GM12875 (cell line): ENCODE measurements at regions not wholly inside any gene's neighbourhood (a gene's known extent, or its start where the extent isn't known, plus 50 kb on each side); places are given as distances from the start of the nearest gene placed in this dataset.

Source experiments
- H3K4me3 ChIP-seq: one replicate; pipeline ENCODE4 v1.5.1; 2011; ENCODE audit warnings: low read depth, low read length, control low read depth
- CTCF ChIP-seq: IDR thresholded peaks from 2 replicates; pipeline ENCODE4 v1.5.1; 2011; ENCODE audit warnings: low read depth, mild to moderate bottlenecking, control low read depth, inconsistent platforms, low read length, moderate library complexity, borderline replicate concordance; ENCODE audit not compliant: insufficient read depth

GRCh38 chr15:80324545-80325080 is 72.6 kb upstream of the CTXND1 start:
- no peak for TF ChIP-seq CTCF
- H3K4me3 ChIP-seq, result no peak overlapping the region

DNA sequence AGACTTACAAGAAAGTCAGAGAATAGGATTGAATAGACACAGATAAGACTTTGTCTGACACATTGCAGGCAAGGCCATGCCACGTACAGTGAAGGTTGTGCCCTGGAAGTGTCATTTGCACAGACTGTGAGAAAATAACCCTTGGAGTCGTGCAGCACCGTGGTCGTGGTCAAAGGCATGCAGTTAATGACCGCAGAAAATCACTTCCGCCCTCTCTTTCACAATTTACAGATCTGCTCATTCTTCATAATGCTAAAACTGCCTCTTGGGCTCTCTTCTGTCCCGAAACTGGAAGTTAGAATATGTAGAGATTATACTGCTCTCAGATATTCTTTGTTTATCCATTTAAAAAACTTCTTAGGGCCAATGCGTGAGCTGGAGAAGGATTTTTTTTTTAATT is 73.2 kb upstream of the CTXND1 start:
- no peak overlapping the region for H3K4me3 ChIP-seq
- TF ChIP-seq CTCF, result no peak

DNA sequence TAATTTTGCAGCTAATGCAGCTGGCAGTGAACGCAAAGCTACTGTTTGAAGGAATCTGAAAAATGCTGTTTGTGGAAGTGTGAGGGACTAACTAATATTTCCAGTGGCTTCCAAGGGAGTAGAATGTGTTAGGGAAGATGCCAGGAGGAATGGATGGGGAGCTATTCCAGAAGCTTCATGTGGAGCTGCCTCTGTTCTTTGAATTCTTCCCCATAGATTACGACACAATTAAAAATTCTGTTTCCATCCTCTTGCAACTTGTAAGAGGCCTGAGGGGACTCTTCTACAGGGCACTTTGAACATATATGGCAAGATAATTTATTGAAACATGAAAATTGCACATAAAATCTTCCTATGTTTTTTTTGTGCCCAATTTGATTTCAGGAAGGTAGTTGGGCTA is 74.3 kb upstream of the CTXND1 start:
- H3K4me3 ChIP-seq, result no peak overlapping the region
- no peak for TF ChIP-seq CTCF

DNA sequence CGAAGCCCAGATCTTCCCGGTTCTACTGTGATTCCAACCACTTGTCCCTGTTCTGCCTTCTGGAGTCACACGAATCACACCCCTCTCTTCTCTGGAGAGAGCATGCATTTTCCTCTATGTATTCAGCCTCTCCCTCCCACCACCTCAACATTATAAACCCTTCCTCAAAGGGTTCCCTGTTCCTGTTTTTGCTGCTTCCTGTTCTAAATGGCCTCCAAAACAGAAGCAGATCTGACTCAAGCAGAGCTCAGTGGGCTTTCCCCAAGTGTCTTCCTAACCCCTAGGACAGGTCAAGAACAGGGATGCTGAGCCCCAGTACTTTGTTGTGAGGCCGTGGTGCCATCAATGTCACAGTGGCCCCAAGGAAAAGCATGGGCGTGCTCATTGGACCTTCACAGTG is 75.7 kb upstream of the ARNT2 start:
- no peak for TF ChIP-seq CTCF
- no peak overlapping the region for H3K4me3 ChIP-seq

- TF ChIP-seq CTCF, result no peak
Observed at GRCh38 chr15:80331886-80332406, 72.2 kb upstream of the ARNT2 start.

GRCh38 chr15:80333261-80333660 is 70.9 kb upstream of the ARNT2 start:
- H3K4me3 ChIP-seq, result no peak overlapping the region
- no peak for TF ChIP-seq CTCF

More at GRCh38 chr15:80331886-80332406, 72.2 kb upstream of the ARNT2 start:
- H3K4me3 ChIP-seq, result no peak overlapping the region

DNA sequence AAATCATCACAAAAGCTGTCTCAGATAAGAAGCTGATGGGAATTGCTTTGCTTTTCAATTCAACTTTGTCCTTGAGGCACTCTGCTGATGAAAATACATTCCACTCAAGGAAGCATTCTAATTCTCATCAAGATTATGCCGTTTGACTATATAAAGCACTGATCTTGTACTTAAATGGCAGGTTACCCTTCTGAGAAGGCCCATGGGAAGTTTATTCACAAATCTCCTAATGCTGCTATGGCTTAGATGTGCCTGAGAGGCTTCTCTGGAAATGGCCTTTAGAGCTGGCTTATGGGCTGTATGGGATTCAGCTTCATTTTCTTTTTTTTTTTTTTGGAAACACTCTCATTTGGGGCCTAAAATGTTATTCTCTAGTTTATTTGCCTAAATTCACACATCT is 69.7 kb upstream of the ARNT2 start:
- TF ChIP-seq CTCF, result no peak
- H3K4me3 ChIP-seq, result no peak overlapping the region
